GM20431 (cell line): ENCODE measurements at regions not wholly inside any gene's neighbourhood (a gene's known extent, or its start where the extent isn't known, plus 50 kb on each side); places are given as distances from the start of the nearest gene placed in this dataset.
"Not testable (repeated sequence)": the region's sequence is repeated elsewhere in the genome, so short reads cannot be mapped to it uniquely, and the experiment has no call there.

Source experiments
- in situ Hi-C: fragments of 300-500 bp; cut with MseI, MboI; formaldehyde crosslinking; loops from one replicate; pipeline ENCODE4 v1.15.0; 2020; ENCODE audit warnings: low sequenced_read_pairs; ENCODE audit not compliant: unreplicated experiment

GRCh38 chr1:14165371-14165801 lies 433.1 kb upstream of the KAZN start:
- in situ Hi-C loops = no loop called here

- in situ Hi-C loops = no loop called here
Measured at GRCh38 chr1:14167884-14168283, 430.6 kb upstream of the KAZN start.

GRCh38 chr1:14168326-14169063 lies 430.0 kb upstream of the KAZN start:
- in situ Hi-C loops = no loop called here

GRCh38 chr1:14173598-14173997 lies 424.9 kb upstream of the KAZN start:
- in situ Hi-C loops = no loop called here

- in situ Hi-C loops = not testable (repeated sequence)
Measured at GRCh38 chr1:14177866-14178265, 420.6 kb upstream of the KAZN start.

GRCh38 chr1:14180738-14181137 lies 417.7 kb upstream of the KAZN start:
- in situ Hi-C loops = no loop called here

- in situ Hi-C loops = no loop called here
Measured at GRCh38 chr1:14181191-14181795, 417.2 kb upstream of the KAZN start.

- in situ Hi-C loops = no loop called here
Measured at GRCh38 chr1:14182856-14183255, 415.6 kb upstream of the KAZN start.

- in situ Hi-C loops = no loop called here
Measured at GRCh38 chr1:14183329-14183728, 415.2 kb upstream of the KAZN start.

- in situ Hi-C loops = no loop called here
Measured at GRCh38 chr1:14184454-14184853, 414.0 kb upstream of the KAZN start.

- in situ Hi-C loops = no loop called here
Measured at GRCh38 chr1:14189381-14189780, 409.1 kb upstream of the KAZN start.

GRCh38 chr1:14190508-14190907 lies 408.0 kb upstream of the KAZN start:
- in situ Hi-C loops = no loop called here

- in situ Hi-C loops = no loop called here
Measured at GRCh38 chr1:14194511-14194910, 404.0 kb upstream of the KAZN start.

- in situ Hi-C loops = no loop called here
Measured at GRCh38 chr1:14205066-14205465, 393.4 kb upstream of the KAZN start.

- in situ Hi-C loops = no loop called here
Measured at GRCh38 chr1:14215151-14215550, 383.3 kb upstream of the KAZN start.

- in situ Hi-C loops = no loop called here
Measured at GRCh38 chr1:14217384-14217783, 381.1 kb upstream of the KAZN start.

GRCh38 chr1:14220324-14220723 lies 378.2 kb upstream of the KAZN start:
- in situ Hi-C loops = no loop called here

GRCh38 chr1:14220811-14221210 lies 377.7 kb upstream of the KAZN start:
- in situ Hi-C loops = no loop called here

GRCh38 chr1:14222086-14222485 lies 376.4 kb upstream of the KAZN start:
- in situ Hi-C loops = no loop called here

GRCh38 chr1:14228677-14229076 lies 369.8 kb upstream of the KAZN start:
- in situ Hi-C loops = no loop called here

- in situ Hi-C loops = no loop called here
Measured at GRCh38 chr1:14233510-14233909, 365.0 kb upstream of the KAZN start.

- in situ Hi-C loops = no loop called here
Measured at GRCh38 chr1:14236097-14236496, 362.4 kb upstream of the KAZN start.
